WTC11 (cell line): ENCODE measurements at regions not wholly inside any gene's neighbourhood (a gene's known extent, or its start where the extent isn't known, plus 50 kb on each side); places are given as distances from the start of the nearest gene placed in this dataset.

ENCODE experiments used
- ATAC-seq: fragments of 200-7000 bp; cut with Tn5 transposase; 2 replicates; pipeline ENCODE4 v1.10.0; 2021; ENCODE audit warnings: mild to moderate bottlenecking, moderate library complexity
- CTCF ChIA-PET: fragments of 300-600 bp; sonication (Branson Sonifier 250); formaldehyde crosslinking; loops from one replicate; lab custom pipeline; 2021; ENCODE audit warnings: antibody characterized with exemption; lab: Charles Lee
- POLR2A ChIA-PET: fragments of 350-600 bp; sonication (Branson Sonifier 250); formaldehyde crosslinking; loops from one replicate; lab custom pipeline; 2021; ENCODE audit warnings: antibody characterized with exemption; lab: Charles Lee
- DNase-seq: peaks from one replicate; pipeline ENCODE4 v3.0.0; 2021; ENCODE audit warnings: low spot score
- H3K27ac Mint-ChIP-seq: 2 replicates; pipeline ENCODE4 v1.8.0; 2021; ENCODE audit warnings: mixed read lengths
- H3K27me3 Mint-ChIP-seq: 2 replicates; pipeline ENCODE4 v1.8.0; 2021; ENCODE audit warnings: low read depth, mild to moderate bottlenecking, moderate library complexity, mixed read lengths
- H3K36me3 Mint-ChIP-seq: 2 replicates; pipeline ENCODE4 v1.8.0; 2021; ENCODE audit warnings: mixed read lengths
- H3K4me1 Mint-ChIP-seq: 2 replicates; pipeline ENCODE4 v1.8.0; 2022; ENCODE audit warnings: mixed read lengths
- H3K4me3 Mint-ChIP-seq: 2 replicates; pipeline ENCODE4 v1.8.0; 2021; ENCODE audit warnings: mild to moderate bottlenecking, moderate library complexity, mixed read lengths
- H3K9me3 Mint-ChIP-seq: 2 replicates; pipeline ENCODE4 v1.8.0; 2021; ENCODE audit warnings: mixed read lengths
- CREB1 ChIP-seq: sonication (generic); formaldehyde crosslinking; IDR thresholded peaks from 2 replicates; pipeline ENCODE4 v1.8.0; 2023; ENCODE audit warnings: mild to moderate bottlenecking, missing genetic modification reagents
- CTCF ChIP-seq: fragments of 200-600 bp; IDR thresholded peaks from 2 replicates; pipeline ENCODE4 v1.8.0; 2022; ENCODE audit warnings: antibody characterized with exemption
- ELF4 ChIP-seq: sonication (generic); formaldehyde crosslinking; IDR thresholded peaks from 2 replicates; pipeline ENCODE4 v1.8.1; 2022; ENCODE audit warnings: low read depth, mild to moderate bottlenecking, moderate library complexity, missing genetic modification reagents
- GTF2I ChIP-seq: fragments of 250-450 bp; sonication (Bioruptor Pico); conservative IDR thresholded peaks from 2 replicates; pipeline ENCODE4 v1.4.0; 2021; ENCODE audit warnings: mild to moderate bottlenecking
- HMGA2 ChIP-seq: fragments of 250-450 bp; sonication (Bioruptor Pico); IDR thresholded peaks from 2 replicates; pipeline ENCODE4 v1.4.0; 2021; ENCODE audit warnings: mild to moderate bottlenecking, moderate library complexity
- JUN ChIP-seq: sonication (generic); formaldehyde crosslinking; IDR thresholded peaks from 2 replicates; pipeline ENCODE4 v1.8.0; 2023; ENCODE audit warnings: mild to moderate bottlenecking, missing genetic modification reagents
- PREB ChIP-seq: sonication (generic); formaldehyde crosslinking; IDR thresholded peaks from 2 replicates; pipeline ENCODE4 v1.8.1; 2022; ENCODE audit warnings: mild to moderate bottlenecking, missing genetic modification reagents, moderate library complexity, borderline replicate concordance
- TEAD1 ChIP-seq: sonication (generic); formaldehyde crosslinking; IDR thresholded peaks from 2 replicates; pipeline ENCODE4 v1.8.0; 2022; ENCODE audit warnings: mild to moderate bottlenecking, missing genetic modification reagents
- TEAD4 ChIP-seq: sonication (generic); formaldehyde crosslinking; IDR thresholded peaks from 2 replicates; pipeline ENCODE4 v1.8.0; 2022; ENCODE audit warnings: mild to moderate bottlenecking, missing genetic modification reagents
- ZNF121 ChIP-seq: sonication (generic); formaldehyde crosslinking; IDR thresholded peaks from 2 replicates; pipeline ENCODE4 v1.8.0; 2023; ENCODE audit warnings: missing genetic modification reagents
- ZNF281 ChIP-seq: sonication (generic); formaldehyde crosslinking; IDR thresholded peaks from 2 replicates; pipeline ENCODE4 v1.8.0; 2023; ENCODE audit warnings: mild to moderate bottlenecking, missing genetic modification reagents
- ZNF423 ChIP-seq: fragments of 250-450 bp; sonication (Bioruptor Pico); IDR thresholded peaks from 2 replicates; pipeline ENCODE4 v2.1.2; 2022; ENCODE audit warnings: mild to moderate bottlenecking, moderate library complexity
- ZNF425 ChIP-seq: fragments of 250-450 bp; sonication (Bioruptor Pico); conservative IDR thresholded peaks from 2 replicates; pipeline ENCODE4 v1.9.0; 2021; ENCODE audit warnings: mild to moderate bottlenecking
- TF ChIP-seq, protein P1 (sequence below): sonication (generic); formaldehyde crosslinking; IDR thresholded peaks from 2 replicates; pipeline ENCODE4 v1.8.0; 2022; ENCODE audit warnings: mild to moderate bottlenecking, missing genetic modification reagents
- TF ChIP-seq, protein P2 (sequence below): fragments of 250-450 bp; sonication (Bioruptor Pico); IDR thresholded peaks from 2 replicates; pipeline ENCODE4 v1.9.0; 2021; ENCODE audit warnings: mild to moderate bottlenecking
- TF ChIP-seq, protein P3 (sequence below): sonication (generic); formaldehyde crosslinking; IDR thresholded peaks from 2 replicates; pipeline ENCODE4 v1.8.1; 2023; ENCODE audit warnings: mild to moderate bottlenecking, missing genetic modification reagents
- TF ChIP-seq, protein P4 (sequence below): sonication (generic); formaldehyde crosslinking; IDR thresholded peaks from 2 replicates; pipeline ENCODE4 v1.8.1; 2023; ENCODE audit warnings: mild to moderate bottlenecking, missing genetic modification reagents, borderline replicate concordance
- TF ChIP-seq, protein P5 (sequence below): fragments of 250-450 bp; sonication (Bioruptor Pico); IDR thresholded peaks from 2 replicates; pipeline ENCODE4 v1.9.0; 2021; ENCODE audit warnings: moderate library complexity, mild to moderate bottlenecking, inconsistent platforms, borderline replicate concordance

DNA sequence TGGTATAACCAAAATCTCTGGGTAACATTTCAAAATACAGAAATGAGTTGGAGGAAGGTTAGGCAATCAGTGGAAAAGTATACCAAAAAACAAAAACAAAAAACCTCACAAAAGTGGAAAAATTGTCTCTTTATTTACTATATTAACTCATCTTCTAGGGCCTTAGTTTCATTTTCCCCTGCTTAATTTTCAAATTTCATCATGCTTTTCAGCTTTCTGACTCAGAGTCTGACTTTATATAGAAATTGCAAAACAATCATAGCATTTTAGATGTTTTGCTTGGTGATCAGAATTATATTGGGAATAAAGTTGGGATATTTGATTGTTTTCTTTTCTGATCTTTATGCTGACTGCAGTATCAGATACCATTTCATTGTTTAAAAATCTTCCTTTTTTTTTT lies 257.0 kb upstream of the PRR16 start:
- H3K9me3 Mint-ChIP-seq, result peaks cover 27% of the 10 kb centered on the region
- no peak for DNase-seq
- ChIA-PET POLR2A (no interaction called here), CTCF (no interaction called here)
- TF ChIP-seq, protein P1, sequence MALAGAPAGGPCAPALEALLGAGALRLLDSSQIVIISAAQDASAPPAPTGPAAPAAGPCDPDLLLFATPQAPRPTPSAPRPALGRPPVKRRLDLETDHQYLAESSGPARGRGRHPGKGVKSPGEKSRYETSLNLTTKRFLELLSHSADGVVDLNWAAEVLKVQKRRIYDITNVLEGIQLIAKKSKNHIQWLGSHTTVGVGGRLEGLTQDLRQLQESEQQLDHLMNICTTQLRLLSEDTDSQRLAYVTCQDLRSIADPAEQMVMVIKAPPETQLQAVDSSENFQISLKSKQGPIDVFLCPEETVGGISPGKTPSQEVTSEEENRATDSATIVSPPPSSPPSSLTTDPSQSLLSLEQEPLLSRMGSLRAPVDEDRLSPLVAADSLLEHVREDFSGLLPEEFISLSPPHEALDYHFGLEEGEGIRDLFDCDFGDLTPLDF (CRISPR knock-in tag), result no peak
- TF ChIP-seq JUN (CRISPR knock-in tag), result no peak
- TF ChIP-seq, protein P2, sequence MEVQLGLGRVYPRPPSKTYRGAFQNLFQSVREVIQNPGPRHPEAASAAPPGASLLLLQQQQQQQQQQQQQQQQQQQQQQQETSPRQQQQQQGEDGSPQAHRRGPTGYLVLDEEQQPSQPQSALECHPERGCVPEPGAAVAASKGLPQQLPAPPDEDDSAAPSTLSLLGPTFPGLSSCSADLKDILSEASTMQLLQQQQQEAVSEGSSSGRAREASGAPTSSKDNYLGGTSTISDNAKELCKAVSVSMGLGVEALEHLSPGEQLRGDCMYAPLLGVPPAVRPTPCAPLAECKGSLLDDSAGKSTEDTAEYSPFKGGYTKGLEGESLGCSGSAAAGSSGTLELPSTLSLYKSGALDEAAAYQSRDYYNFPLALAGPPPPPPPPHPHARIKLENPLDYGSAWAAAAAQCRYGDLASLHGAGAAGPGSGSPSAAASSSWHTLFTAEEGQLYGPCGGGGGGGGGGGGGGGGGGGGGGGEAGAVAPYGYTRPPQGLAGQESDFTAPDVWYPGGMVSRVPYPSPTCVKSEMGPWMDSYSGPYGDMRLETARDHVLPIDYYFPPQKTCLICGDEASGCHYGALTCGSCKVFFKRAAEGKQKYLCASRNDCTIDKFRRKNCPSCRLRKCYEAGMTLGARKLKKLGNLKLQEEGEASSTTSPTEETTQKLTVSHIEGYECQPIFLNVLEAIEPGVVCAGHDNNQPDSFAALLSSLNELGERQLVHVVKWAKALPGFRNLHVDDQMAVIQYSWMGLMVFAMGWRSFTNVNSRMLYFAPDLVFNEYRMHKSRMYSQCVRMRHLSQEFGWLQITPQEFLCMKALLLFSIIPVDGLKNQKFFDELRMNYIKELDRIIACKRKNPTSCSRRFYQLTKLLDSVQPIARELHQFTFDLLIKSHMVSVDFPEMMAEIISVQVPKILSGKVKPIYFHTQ, result no peak
- TF ChIP-seq GTF2I, result no peak
- no peak for TF ChIP-seq ELF4
- TF ChIP-seq TEAD4, result no peak
- no peak for TF ChIP-seq ZNF423 (CRISPR knock-in tag)
- no peak for TF ChIP-seq CTCF
- no peak for TF ChIP-seq HMGA2 (CRISPR knock-in tag)
- no peak for TF ChIP-seq ZNF281
- TF ChIP-seq CREB1 (CRISPR knock-in tag), result no peak
- TF ChIP-seq, protein P3, sequence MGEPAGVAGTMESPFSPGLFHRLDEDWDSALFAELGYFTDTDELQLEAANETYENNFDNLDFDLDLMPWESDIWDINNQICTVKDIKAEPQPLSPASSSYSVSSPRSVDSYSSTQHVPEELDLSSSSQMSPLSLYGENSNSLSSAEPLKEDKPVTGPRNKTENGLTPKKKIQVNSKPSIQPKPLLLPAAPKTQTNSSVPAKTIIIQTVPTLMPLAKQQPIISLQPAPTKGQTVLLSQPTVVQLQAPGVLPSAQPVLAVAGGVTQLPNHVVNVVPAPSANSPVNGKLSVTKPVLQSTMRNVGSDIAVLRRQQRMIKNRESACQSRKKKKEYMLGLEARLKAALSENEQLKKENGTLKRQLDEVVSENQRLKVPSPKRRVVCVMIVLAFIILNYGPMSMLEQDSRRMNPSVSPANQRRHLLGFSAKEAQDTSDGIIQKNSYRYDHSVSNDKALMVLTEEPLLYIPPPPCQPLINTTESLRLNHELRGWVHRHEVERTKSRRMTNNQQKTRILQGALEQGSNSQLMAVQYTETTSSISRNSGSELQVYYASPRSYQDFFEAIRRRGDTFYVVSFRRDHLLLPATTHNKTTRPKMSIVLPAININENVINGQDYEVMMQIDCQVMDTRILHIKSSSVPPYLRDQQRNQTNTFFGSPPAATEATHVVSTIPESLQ (CRISPR knock-in tag), result no peak
- no peak for TF ChIP-seq TEAD1 (CRISPR knock-in tag)
- TF ChIP-seq PREB, result no peak
- TF ChIP-seq, protein P4, sequence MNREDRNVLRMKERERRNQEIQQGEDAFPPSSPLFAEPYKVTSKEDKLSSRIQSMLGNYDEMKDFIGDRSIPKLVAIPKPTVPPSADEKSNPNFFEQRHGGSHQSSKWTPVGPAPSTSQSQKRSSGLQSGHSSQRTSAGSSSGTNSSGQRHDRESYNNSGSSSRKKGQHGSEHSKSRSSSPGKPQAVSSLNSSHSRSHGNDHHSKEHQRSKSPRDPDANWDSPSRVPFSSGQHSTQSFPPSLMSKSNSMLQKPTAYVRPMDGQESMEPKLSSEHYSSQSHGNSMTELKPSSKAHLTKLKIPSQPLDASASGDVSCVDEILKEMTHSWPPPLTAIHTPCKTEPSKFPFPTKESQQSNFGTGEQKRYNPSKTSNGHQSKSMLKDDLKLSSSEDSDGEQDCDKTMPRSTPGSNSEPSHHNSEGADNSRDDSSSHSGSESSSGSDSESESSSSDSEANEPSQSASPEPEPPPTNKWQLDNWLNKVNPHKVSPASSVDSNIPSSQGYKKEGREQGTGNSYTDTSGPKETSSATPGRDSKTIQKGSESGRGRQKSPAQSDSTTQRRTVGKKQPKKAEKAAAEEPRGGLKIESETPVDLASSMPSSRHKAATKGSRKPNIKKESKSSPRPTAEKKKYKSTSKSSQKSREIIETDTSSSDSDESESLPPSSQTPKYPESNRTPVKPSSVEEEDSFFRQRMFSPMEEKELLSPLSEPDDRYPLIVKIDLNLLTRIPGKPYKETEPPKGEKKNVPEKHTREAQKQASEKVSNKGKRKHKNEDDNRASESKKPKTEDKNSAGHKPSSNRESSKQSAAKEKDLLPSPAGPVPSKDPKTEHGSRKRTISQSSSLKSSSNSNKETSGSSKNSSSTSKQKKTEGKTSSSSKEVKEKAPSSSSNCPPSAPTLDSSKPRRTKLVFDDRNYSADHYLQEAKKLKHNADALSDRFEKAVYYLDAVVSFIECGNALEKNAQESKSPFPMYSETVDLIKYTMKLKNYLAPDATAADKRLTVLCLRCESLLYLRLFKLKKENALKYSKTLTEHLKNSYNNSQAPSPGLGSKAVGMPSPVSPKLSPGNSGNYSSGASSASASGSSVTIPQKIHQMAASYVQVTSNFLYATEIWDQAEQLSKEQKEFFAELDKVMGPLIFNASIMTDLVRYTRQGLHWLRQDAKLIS, result no peak
- no peak for TF ChIP-seq ZNF121
- TF ChIP-seq, protein P5, sequence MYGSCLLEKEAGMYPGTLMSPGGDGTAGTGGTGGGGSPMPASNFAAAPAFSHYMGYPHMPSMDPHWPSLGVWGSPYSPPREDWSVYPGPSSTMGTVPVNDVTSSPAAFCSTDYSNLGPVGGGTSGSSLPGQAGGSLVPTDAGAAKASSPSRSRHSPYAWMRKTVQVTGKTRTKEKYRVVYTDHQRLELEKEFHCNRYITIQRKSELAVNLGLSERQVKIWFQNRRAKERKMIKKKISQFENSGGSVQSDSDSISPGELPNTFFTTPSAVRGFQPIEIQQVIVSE (CRISPR knock-in tag), result no peak
- TF ChIP-seq ZNF425, result no peak
- H3K4me3 Mint-ChIP-seq, result no peak overlapping the region
- ATAC-seq, result no peak
- H3K4me1 Mint-ChIP-seq, result 0 out of 2 replicates have a peak, but pooled peaks cover 3% of the 10 kb centered on the region
- no peak overlapping the region for H3K27ac Mint-ChIP-seq
- no peaks in the 10 kb centered on the region; the same call in 1 of the 2 replicates for H3K27me3 Mint-ChIP-seq
- 0 out of 2 replicates have a peak, but pooled peaks cover 3% of the 10 kb centered on the region for H3K36me3 Mint-ChIP-seq
